CD4-positive, alpha-beta T cell treated with Interleukin-10 for 1 hour (primary cell): ENCODE measurements at regions not wholly inside any gene's neighbourhood (a gene's known extent, or its start where the extent isn't known, plus 50 kb on each side); places are given as distances from the start of the nearest gene placed in this dataset.
"Not testable (repeated sequence)": the region's sequence is repeated elsewhere in the genome, so short reads cannot be mapped to it uniquely, and the experiment has no call there.

ENCODE experiments used
- DNase-seq: peaks from one replicate; pipeline ENCODE4 v3.0.0-alpha.2; 2020

DNA sequence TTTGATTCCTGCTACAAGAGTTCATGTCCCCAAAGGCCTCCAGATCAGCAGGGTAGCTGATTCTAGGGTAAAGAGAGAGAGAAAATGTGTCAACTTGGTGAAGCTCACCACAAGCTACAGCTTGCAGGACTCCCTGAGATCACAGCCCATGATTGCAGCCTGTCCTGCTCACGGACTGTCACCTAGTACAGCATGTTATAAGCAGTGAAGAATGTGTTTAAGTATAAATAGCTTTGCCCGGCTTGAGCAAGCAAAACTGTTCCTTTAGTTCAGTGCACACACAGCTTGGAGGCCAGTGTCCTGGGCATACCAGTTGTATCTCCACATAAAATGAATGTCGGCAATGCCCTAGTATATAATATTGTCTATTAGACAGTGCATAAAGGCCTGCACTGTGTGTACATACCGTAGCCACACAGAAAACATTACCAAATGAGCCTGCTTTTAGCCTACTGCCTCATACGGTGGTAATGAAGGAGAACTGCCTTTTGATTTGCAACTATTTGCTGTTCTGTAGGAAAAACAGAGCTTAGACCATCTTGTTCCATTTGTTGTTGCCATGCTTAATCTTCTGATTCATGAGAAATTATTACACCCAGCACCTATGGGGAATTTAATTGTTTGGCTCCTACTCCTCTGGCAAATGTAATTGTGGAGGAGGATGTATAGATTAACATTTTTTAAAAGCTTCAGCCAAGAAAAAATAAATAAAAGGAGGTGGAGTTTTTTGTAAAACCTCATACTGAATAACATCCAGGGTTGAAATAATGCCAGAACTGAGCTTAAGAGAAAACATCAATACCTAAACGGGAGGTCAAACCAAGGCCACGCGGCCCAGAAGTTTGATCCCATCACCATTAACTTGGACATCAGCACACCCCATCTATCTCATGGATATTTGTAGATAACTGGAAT is 108.1 kb upstream of the G2E3 start:
- DNase-seq, result no peak

DNA sequence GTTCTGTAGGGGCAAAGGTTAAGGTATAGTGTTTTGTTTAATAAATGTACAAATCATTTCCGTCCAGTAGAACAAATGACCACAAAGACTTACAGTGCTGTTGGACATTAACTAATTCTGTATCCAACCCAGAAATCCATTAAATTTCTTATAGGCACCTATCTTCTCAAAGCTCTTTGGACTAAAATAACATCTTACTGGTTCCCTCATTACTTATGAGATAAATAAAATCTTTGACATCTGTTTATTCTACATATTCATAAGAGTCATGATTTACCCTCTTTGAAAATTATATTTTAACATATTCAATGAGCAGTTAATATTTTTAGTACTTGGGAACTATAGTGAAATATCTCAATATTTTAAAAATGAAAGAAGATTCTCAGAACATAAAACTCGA is 102.7 kb upstream of the G2E3 start:
- no peak for DNase-seq

DNA sequence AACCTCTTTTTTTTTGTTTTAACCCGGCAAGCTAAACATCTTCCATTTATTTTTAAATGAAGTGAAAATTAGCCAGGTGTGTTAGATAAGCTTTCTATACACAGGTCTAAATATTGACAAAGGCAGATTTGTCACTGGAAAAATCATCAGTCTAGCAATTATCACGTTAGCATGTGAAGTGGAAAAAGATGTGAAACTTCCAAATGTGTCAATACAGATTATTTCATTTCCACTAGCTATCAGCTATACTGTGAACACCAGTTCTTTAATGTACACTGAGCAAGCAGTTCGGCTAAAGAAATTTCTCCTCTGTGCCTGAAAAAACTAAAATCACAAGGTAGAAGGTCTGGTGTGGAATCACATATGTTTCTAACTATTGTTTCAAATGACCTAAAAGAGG is 96.6 kb upstream of the G2E3 start:
- DNase-seq, result no peak

DNA sequence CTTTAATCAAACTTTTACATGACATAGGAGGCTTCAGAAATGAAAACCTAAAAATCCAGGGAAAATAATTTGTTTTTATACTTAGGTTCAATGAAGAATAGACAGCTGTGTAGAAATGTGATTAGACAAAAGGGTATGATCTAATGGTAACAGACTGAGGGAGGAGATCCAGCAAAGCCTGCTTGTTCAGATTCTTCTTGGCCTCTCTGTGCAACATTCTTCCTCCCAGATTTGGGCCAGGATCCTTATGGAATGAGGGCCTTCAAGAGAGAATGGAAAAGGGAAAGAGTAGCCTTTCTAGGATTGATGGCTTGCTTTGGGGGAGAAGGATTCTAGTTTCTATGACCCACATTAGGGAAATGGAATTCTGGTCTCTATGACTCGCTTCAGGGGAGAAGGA is 94.5 kb upstream of the G2E3 start:
- DNase-seq, result no peak

DNA sequence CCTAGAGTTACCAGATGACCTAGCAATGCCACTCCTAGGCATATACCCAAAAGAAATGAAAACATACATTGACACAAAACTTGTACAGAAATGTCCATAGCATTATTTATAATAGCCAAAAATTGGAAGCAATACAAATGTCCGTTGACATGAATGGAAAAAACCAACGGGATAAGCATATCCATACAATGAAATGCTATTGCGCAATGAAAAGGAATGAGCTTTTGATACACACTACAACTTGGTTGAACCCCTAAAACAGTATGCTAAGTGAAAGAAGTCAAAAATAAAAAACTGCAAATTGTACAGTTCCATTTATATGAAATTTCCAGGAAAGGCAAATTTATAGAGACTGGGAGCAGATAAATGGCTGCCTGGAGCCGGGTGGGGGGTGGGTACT is 90.6 kb upstream of the G2E3 start:
- no peak for DNase-seq

DNA sequence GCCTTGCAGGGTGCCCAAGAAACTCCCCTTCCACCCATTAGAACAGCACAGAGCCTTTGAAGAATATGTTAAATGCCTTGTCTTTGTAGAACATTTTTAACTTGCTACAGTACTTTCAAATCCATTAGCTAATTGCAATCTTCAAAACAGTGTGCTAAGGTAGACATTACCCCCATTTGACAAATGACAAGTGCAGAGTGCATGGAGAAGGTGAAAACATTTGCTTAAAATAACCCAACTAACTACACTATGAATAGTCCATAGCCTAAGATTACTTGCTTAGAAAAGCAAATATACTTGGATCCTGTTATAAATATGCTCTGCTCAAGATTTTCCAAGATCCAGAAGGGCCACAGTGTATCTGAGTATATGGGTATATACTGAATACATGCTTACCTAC is 87.0 kb upstream of the G2E3 start:
- DNase-seq, result no peak

DNA sequence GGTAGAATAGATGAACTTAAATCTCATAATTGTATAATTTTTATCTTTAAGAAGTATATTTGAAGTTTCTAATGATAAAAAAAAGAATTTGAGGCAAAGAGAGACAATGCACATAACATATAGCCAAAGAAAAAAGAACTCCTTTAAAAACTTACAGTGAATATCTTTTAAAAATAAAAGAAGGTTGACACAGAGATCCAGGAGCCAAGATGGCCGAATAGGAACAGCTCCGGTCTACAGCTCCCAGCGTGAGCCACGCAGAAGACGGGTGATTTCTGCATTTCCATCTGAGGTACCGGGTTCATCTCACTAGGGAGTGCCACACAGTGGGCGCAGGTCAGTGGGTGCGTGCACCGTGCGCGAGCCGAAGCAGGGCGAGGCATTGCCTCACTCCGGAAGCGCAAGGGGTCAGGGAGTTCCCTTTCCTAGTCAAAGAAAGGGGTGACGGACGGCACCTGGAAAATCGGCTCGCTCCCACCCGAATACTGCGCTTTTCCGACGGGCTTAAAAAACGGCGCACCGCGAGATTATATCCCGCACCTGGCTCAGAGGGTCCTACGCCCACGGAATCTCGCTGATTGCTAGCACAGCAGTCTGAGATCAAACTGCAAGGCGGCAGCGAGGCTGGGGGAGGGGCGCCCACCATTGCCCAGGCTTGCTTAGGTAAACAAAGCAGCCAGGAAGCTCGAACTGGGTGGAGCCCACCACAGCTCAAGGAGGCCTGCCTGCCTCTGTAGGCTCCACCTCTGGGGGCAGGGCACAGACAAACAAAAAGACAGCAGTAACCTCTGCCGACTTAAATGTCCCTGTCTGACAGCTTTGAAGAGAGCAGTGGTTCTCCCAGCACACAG is 84.9 kb upstream of the G2E3 start:
- not testable (repeated sequence) for DNase-seq

DNA sequence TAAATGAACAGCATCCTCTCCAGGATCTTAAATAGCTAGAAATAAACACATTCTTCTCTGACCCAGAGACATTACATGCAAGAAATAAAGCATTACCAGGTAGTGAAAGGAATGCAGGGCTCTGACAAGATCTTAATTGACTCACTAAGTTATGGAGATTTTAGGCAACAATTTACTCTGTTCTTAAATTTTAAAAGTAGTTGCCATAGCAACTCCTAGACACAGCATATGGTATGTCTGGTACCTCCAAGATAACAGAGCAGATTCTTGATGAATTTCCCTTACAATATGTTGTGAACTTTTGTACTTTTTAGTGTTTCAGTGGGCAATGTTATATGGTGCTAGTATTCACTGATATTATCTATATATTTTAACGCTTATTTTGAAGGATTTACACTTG is 76.7 kb upstream of the G2E3 start:
- DNase-seq, result no peak

DNA sequence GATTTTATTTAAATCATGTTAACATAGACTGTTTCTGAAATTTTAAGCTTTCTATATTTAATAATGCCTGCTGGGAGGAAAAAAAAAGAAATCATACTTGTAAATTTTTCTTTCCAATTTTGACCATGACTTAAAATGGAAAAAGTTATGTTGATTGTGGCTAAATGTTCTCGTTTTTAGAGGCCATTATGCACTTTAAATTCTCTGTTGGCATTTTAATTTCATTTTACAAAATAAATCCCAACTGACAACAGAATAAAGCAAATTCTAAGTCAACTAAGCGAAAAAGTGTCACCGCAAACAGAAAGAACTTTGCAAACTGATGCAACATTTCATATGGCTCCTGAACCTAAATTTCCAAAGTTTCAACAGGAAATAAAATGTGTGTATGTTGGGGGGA is 74.8 kb upstream of the G2E3 start:
- no peak for DNase-seq

DNA sequence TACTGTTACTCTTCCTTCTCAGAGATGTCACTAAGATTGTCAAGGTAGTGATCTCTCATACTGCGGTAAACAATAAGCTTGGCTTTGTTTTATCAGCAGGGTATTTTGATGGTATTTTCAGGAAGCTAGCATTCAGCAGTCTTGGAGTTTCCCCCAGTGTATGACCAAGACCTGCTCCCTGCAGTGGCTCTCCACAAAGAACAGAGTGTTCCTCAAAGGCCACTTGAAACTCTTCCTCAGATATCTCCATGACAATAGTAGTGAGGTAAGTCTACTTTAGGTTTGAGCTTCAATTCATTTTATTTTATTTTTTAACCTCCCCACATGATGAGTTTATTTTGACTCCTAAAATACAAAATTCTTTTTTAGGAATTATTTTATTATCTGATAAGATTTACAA is 74.0 kb upstream of the G2E3 start:
- DNase-seq, result no peak

DNA sequence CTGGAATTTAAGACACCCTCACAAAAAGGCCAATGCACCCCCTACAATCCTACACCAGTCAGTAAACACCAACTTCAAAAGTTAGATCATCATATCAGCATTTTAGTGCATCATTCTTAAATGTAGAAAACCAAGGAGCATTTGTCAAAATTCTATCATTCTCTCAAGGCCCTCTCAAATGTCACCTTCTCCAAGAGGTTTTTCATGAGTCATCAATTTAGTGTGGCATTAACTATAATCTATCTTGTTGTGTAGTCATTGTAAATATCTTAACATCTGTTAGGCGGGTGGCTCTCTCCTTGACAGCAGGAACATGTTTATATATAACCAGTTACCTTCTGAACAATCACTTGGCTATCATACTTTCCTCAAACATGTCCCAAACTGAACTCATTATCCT is 62.1 kb upstream of the G2E3 start:
- no peak for DNase-seq

DNA sequence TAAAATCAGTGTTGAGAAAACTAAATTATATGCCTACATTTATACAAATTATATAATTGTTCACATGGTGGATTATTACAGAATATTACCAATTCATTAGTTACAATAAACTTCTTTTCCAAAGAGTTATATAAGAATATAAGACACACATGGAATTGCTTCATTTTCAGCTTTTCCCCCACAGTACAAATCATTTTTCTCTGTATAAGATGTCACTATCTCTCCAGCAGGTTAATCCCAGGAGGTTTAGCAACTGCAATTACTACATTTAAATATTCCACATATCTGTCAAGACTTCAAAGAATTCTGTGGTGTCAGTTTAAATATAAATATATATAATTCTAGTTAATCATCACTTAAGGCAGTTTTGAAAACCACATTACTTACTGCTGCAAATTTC is 59.6 kb upstream of the G2E3 start:
- no peak for DNase-seq

DNA sequence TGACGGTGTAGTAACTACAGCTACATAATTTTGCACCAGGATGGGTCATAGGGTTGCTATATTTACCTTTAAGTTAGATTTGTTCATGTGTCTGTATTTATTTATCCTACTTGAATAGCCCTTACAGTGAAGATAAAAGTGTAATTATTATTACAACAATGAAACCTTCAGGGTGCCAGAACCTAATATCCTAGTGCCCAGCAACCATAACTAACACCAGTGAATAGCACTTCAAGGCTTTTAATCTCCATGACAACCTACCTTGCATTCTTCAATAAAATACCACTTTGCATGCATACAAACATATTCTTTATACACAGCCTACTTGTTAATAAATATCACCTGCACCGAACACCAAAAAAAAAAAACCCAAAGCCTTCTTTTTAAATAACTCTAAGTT is 58.7 kb upstream of the G2E3 start:
- no peak for DNase-seq

DNA sequence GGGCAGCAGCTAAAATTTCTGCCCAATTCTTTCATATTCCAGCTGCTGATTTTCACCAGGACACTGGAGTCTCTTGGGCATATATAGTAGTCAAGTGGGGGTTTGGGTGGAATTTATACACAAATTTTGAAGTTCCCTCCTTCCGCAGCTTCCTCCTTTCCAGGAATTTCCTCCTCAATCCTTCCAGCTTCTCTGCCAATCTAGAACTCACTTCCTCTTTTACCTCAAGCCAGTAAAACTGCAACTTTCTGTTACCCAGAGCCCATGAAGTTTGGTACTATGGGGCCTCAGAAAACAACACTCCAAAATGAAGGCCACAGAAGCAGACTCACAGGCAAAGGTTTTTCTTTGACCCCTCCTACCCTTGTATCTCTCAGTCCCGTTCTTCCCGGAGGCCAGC is 51.7 kb upstream of the G2E3 start:
- no peak for DNase-seq
